CD4-positive, alpha-beta T cell treated with Interleukin-21 for 1 hour (primary cell): ENCODE measurements at regions not wholly inside any gene's neighbourhood (a gene's known extent, or its start where the extent isn't known, plus 50 kb on each side); places are given as distances from the start of the nearest gene placed in this dataset.

Experiments used
- DNase-seq: peaks from one replicate; pipeline ENCODE4 v3.0.0-alpha.2; 2020

- DNase-seq = no peak
Measured at GRCh38 chr14:97273540-97273939, 476.4 kb downstream of the VRK1 start.

GRCh38 chr14:97274626-97275025 lies 477.4 kb downstream of the VRK1 start:
- DNase-seq = no peak

- no peak for DNase-seq
Measured at GRCh38 chr14:97275276-97275675, 478.1 kb downstream of the VRK1 start.

GRCh38 chr14:97276573-97276972 lies 479.4 kb downstream of the VRK1 start:
- DNase-seq = no peak

- no peak for DNase-seq
Measured at GRCh38 chr14:97277711-97278110, 480.5 kb downstream of the VRK1 start.

GRCh38 chr14:97280526-97280925 lies 483.3 kb downstream of the VRK1 start:
- no peak for DNase-seq

GRCh38 chr14:97281741-97282140 lies 484.6 kb downstream of the VRK1 start:
- no peak for DNase-seq

- no peak for DNase-seq
Measured at GRCh38 chr14:97282210-97283004, 485.2 kb downstream of the VRK1 start.

GRCh38 chr14:97283005-97283403 lies 485.8 kb downstream of the VRK1 start:
- no peak for DNase-seq

GRCh38 chr14:97283426-97283825 lies 486.2 kb downstream of the VRK1 start:
- no peak for DNase-seq

- DNase-seq = no peak
Measured at GRCh38 chr14:97283841-97284240, 486.7 kb downstream of the VRK1 start.

- no peak for DNase-seq
Measured at GRCh38 chr14:97287956-97288355, 490.8 kb downstream of the VRK1 start.

- DNase-seq = no peak
Measured at GRCh38 chr14:97290065-97290464, 492.9 kb downstream of the VRK1 start.

- DNase-seq = no peak
Measured at GRCh38 chr14:97290977-97291376, 493.8 kb downstream of the VRK1 start.

GRCh38 chr14:97293659-97294058 lies 496.5 kb downstream of the VRK1 start:
- no peak for DNase-seq

- DNase-seq = no peak
Measured at GRCh38 chr14:97295108-97295710, 498.0 kb downstream of the VRK1 start.

GRCh38 chr14:97296176-97296575 lies 499.0 kb downstream of the VRK1 start:
- DNase-seq = no peak

- DNase-seq = no peak
Measured at GRCh38 chr14:97297100-97297499, 499.9 kb downstream of the VRK1 start.

GRCh38 chr14:97298331-97298730 lies 501.1 kb downstream of the VRK1 start:
- DNase-seq = no peak

- DNase-seq = no peak
Measured at GRCh38 chr14:97298736-97299135, 501.6 kb downstream of the VRK1 start.

- peak; percentile 57 for DNase-seq
Measured at GRCh38 chr14:97299661-97300060, 502.5 kb downstream of the VRK1 start.

GRCh38 chr14:97301931-97302559 lies 504.9 kb downstream of the VRK1 start:
- DNase-seq = no peak

- no peak for DNase-seq
Measured at GRCh38 chr14:97306133-97306759, 509.1 kb downstream of the VRK1 start.

GRCh38 chr14:97306760-97307246 lies 509.6 kb downstream of the VRK1 start:
- DNase-seq = no peak
